ENCODE measurements at regions not wholly inside any gene's neighbourhood (a gene's known extent, or its start where the extent isn't known, plus 50 kb on each side); places are given as distances from the start of the nearest gene placed in this dataset.
"Not testable (repeated sequence)": the region's sequence is repeated elsewhere in the genome, so short reads cannot be mapped to it uniquely, and the experiment has no call there.

GRCh38 chr6:40139447-40139846 lies 205.2 kb upstream of the MOCS1 start:
- no peak for DNase-seq

GRCh38 chr6:40138273-40138720 lies 204.0 kb upstream of the MOCS1 start:
- no peak for DNase-seq

- DNase-seq = no peak
Observed at GRCh38 chr6:40135491-40136072, 201.3 kb upstream of the MOCS1 start.

- DNase-seq = not testable (repeated sequence)
Observed at GRCh38 chr6:40133981-40134380, 199.7 kb upstream of the MOCS1 start.

GRCh38 chr6:40131675-40132074 lies 197.4 kb upstream of the MOCS1 start:
- DNase-seq = no peak

GRCh38 chr6:40128127-40128526 lies 193.9 kb upstream of the MOCS1 start:
- no peak for DNase-seq

GRCh38 chr6:40125680-40126394 lies 191.6 kb upstream of the MOCS1 start:
- peak; percentile 10 for DNase-seq

GRCh38 chr6:40124924-40125323 lies 190.7 kb upstream of the MOCS1 start:
- no peak for DNase-seq

GRCh38 chr6:40116832-40117231 lies 182.6 kb upstream of the MOCS1 start:
- DNase-seq = peak; percentile 6

GRCh38 chr6:40112350-40112749 lies 178.1 kb upstream of the MOCS1 start:
- no peak for DNase-seq

- DNase-seq = no peak
Observed at GRCh38 chr6:40108736-40109135, 174.5 kb upstream of the MOCS1 start.

- no peak for DNase-seq
Observed at GRCh38 chr6:40106840-40107239, 172.6 kb upstream of the MOCS1 start.

- DNase-seq = no peak
Observed at GRCh38 chr6:40098774-40099173, 164.5 kb upstream of the MOCS1 start.

- no peak for DNase-seq
Observed at GRCh38 chr6:40097590-40097989, 163.3 kb upstream of the MOCS1 start.

- no peak for DNase-seq
Observed at GRCh38 chr6:40083141-40083920, 149.1 kb upstream of the MOCS1 start.

GRCh38 chr6:40082278-40083043 lies 148.2 kb upstream of the MOCS1 start:
- DNase-seq = no peak

GRCh38 chr6:40077736-40078135 lies 143.5 kb upstream of the MOCS1 start:
- no peak for DNase-seq

GRCh38 chr6:40077315-40077714 lies 143.1 kb upstream of the MOCS1 start:
- no peak for DNase-seq

- DNase-seq = no peak
Observed at GRCh38 chr6:40075056-40075590, 140.9 kb upstream of the MOCS1 start.

- no peak for DNase-seq
Observed at GRCh38 chr6:40074306-40075055, 140.2 kb upstream of the MOCS1 start.

GRCh38 chr6:40066372-40066771 lies 132.1 kb upstream of the MOCS1 start:
- no peak for DNase-seq

GRCh38 chr6:40056865-40057264 lies 122.6 kb upstream of the MOCS1 start:
- no peak for DNase-seq

Data from NCI-H1105 treated with DMSO at 0.1 percent for 48 hours (cell line).